OCI-LY7 (cell line): ENCODE measurements at regions not wholly inside any gene's neighbourhood (a gene's known extent, or its start where the extent isn't known, plus 50 kb on each side); places are given as distances from the start of the nearest gene placed in this dataset.

Experiments used
- EZH2phosphoT487 ChIP-seq: fragments of 200-600 bp; sonication (generic); IDR thresholded peaks from 2 replicates; pipeline ENCODE4 v1.6.1; 2018; ENCODE audit warnings: low read depth, borderline replicate concordance, mild to moderate bottlenecking, mixed run types, antibody characterized with exemption, low read length, moderate library complexity, mixed read lengths
- TF ChIP-seq, protein P1 (sequence below): fragments of 200-600 bp; sonication (generic); conservative IDR thresholded peaks from 2 replicates; pipeline ENCODE4 v1.5.1; 2014; ENCODE audit warnings: mild to moderate bottlenecking, antibody characterized with exemption, low read length, moderate library complexity, mixed read lengths

DNA sequence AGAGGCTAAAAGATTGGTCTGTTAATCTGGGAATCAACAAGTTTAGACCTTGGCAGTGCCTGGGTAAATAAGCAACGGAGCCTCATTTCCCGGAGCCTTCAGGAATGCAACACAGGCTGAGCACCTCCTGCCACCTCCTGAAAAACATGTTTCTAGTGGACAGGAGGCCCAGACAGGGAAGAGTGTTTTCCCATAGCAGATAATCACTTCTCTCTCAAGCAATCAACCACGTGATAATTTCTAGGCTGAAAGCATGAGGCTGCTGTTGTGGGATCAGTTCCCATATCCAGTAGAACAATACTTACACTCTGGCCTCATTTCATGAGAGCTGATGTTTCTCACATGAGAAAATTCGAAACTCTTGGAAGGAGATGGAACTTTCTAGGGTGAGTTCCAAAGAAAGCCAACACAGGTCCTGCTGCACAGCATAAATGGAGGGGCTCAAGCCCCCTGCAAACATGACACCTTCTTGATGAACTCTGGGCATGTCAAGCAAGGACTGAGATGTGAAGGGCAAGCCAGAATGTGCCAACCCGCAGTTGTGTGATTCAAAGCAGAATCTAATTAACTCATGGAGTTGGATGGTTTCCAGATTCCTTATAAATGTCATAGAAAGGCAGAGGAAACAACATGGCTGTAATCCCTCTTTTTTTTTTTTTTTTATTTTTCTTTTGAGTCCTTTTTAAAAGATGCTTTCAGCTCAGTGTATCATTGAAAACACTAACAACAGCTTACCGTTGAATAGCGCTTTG, 228.5 kb upstream of the SESN3 start:
- TF ChIP-seq, protein P1, sequence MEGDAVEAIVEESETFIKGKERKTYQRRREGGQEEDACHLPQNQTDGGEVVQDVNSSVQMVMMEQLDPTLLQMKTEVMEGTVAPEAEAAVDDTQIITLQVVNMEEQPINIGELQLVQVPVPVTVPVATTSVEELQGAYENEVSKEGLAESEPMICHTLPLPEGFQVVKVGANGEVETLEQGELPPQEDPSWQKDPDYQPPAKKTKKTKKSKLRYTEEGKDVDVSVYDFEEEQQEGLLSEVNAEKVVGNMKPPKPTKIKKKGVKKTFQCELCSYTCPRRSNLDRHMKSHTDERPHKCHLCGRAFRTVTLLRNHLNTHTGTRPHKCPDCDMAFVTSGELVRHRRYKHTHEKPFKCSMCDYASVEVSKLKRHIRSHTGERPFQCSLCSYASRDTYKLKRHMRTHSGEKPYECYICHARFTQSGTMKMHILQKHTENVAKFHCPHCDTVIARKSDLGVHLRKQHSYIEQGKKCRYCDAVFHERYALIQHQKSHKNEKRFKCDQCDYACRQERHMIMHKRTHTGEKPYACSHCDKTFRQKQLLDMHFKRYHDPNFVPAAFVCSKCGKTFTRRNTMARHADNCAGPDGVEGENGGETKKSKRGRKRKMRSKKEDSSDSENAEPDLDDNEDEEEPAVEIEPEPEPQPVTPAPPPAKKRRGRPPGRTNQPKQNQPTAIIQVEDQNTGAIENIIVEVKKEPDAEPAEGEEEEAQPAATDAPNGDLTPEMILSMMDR, result no peak
- no peak for TF ChIP-seq EZH2phosphoT487
